ENCODE measurements at regions not wholly inside any gene's neighbourhood (a gene's known extent, or its start where the extent isn't known, plus 50 kb on each side); places are given as distances from the start of the nearest gene placed in this dataset.
A peak's percentile ranks its signal among the peaks of the same experiment; 100 is the strongest.

DNA sequence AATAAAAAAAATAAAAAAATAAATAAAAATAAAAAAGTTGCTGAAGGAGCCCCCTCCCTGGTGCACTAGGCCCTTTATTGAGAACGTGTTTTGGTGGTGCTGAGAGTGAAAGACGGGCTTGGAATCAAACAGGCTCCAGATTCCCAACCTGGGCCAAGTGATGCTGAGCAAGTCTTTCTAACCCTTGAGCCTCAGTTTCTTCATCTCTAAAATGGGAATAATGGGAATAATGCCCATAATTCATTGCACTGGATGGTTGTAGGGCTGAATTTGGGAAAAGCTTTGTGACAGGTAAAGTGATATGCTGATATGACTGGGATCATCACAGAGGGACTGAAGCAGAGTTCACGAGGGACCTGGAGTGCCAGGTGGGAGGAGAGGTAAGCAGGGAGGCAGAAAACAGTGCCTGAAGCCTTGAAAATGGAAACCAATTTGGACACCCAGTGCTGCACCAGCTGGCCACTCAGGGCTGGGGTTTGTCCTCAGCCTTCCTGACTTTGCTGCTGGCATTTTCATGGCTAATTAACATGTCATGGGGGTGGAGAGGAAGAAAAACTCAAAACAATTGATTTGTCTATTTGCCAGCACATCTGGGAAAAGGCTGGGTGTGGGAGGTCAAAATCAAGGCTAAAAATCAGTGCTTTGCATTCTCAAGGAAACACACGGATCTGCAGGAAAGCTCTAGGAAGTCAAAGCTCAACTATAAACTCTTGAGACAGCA is 241.3 kb downstream of the LOXHD1 start:
- TF ChIP-seq ZFP30 (CRISPR knock-in tag; IDR thresholded peaks at IDR 0.05), result no peak
- TF ChIP-seq, protein P1, sequence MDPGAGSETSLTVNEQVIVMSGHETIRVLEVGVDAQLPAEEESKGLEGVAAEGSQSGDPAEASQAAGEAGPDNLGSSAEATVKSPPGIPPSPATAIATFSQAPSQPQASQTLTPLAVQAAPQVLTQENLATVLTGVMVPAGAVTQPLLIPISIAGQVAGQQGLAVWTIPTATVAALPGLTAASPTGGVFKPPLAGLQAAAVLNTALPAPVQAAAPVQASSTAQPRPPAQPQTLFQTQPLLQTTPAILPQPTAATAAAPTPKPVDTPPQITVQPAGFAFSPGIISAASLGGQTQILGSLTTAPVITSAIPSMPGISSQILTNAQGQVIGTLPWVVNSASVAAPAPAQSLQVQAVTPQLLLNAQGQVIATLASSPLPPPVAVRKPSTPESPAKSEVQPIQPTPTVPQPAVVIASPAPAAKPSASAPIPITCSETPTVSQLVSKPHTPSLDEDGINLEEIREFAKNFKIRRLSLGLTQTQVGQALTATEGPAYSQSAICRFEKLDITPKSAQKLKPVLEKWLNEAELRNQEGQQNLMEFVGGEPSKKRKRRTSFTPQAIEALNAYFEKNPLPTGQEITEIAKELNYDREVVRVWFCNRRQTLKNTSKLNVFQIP (CRISPR knock-in tag; IDR thresholded peaks at IDR 0.05; ENCODE audit: borderline replicate concordance, low read depth), result no peak
- TF ChIP-seq, protein P2, sequence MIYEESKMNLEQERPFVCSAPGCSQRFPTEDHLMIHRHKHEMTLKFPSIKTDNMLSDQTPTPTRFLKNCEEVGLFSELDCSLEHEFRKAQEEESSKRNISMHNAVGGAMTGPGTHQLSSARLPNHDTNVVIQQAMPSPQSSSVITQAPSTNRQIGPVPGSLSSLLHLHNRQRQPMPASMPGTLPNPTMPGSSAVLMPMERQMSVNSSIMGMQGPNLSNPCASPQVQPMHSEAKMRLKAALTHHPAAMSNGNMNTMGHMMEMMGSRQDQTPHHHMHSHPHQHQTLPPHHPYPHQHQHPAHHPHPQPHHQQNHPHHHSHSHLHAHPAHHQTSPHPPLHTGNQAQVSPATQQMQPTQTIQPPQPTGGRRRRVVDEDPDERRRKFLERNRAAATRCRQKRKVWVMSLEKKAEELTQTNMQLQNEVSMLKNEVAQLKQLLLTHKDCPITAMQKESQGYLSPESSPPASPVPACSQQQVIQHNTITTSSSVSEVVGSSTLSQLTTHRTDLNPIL (CRISPR knock-in tag; IDR thresholded peaks at IDR 0.05; ENCODE audit: low read depth), result no peak
- TF ChIP-seq ESRRG (CRISPR knock-in tag; IDR thresholded peaks at IDR 0.05), result no peak
- TF ChIP-seq OSR1 (CRISPR knock-in tag; IDR thresholded peaks at IDR 0.05), result no peak
- no peak for TF ChIP-seq RARB (CRISPR knock-in tag; IDR thresholded peaks at IDR 0.05)
- no peak for TF ChIP-seq ARNTL (CRISPR knock-in tag; IDR thresholded peaks at IDR 0.05; ENCODE audit: borderline replicate concordance, low read depth)
- no peak for TF ChIP-seq ZNF565 (CRISPR knock-in tag; conservative IDR thresholded peaks at IDR 0.05; ENCODE audit: low read depth)
- TF ChIP-seq ZNF70 (CRISPR knock-in tag; IDR thresholded peaks at IDR 0.05), result no peak
- TF ChIP-seq, protein P3, sequence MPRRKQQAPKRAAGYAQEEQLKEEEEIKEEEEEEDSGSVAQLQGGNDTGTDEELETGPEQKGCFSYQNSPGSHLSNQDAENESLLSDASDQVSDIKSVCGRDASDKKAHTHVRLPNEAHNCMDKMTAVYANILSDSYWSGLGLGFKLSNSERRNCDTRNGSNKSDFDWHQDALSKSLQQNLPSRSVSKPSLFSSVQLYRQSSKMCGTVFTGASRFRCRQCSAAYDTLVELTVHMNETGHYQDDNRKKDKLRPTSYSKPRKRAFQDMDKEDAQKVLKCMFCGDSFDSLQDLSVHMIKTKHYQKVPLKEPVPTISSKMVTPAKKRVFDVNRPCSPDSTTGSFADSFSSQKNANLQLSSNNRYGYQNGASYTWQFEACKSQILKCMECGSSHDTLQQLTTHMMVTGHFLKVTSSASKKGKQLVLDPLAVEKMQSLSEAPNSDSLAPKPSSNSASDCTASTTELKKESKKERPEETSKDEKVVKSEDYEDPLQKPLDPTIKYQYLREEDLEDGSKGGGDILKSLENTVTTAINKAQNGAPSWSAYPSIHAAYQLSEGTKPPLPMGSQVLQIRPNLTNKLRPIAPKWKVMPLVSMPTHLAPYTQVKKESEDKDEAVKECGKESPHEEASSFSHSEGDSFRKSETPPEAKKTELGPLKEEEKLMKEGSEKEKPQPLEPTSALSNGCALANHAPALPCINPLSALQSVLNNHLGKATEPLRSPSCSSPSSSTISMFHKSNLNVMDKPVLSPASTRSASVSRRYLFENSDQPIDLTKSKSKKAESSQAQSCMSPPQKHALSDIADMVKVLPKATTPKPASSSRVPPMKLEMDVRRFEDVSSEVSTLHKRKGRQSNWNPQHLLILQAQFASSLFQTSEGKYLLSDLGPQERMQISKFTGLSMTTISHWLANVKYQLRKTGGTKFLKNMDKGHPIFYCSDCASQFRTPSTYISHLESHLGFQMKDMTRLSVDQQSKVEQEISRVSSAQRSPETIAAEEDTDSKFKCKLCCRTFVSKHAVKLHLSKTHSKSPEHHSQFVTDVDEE (CRISPR knock-in tag; IDR thresholded peaks at IDR 0.05), result no peak
- no peak for TF ChIP-seq PPARA (CRISPR knock-in tag; IDR thresholded peaks at IDR 0.05; ENCODE audit: borderline replicate concordance)
- no peak for TF ChIP-seq ISL1 (CRISPR knock-in tag; IDR thresholded peaks at IDR 0.05)
- TF ChIP-seq ZC3H10 (CRISPR knock-in tag; IDR thresholded peaks at IDR 0.05), result no peak
- no peak for TF ChIP-seq GLIS3 (CRISPR knock-in tag; IDR thresholded peaks at IDR 0.05)
- TF ChIP-seq SNAI2 (CRISPR knock-in tag; IDR thresholded peaks at IDR 0.05), result no peak
- no peak for TF ChIP-seq TCF4 (CRISPR knock-in tag; IDR thresholded peaks at IDR 0.05; ENCODE audit: borderline replicate concordance)
- TF ChIP-seq ZNF8 (CRISPR knock-in tag; IDR thresholded peaks at IDR 0.05), result no peak
- TF ChIP-seq, protein P4, sequence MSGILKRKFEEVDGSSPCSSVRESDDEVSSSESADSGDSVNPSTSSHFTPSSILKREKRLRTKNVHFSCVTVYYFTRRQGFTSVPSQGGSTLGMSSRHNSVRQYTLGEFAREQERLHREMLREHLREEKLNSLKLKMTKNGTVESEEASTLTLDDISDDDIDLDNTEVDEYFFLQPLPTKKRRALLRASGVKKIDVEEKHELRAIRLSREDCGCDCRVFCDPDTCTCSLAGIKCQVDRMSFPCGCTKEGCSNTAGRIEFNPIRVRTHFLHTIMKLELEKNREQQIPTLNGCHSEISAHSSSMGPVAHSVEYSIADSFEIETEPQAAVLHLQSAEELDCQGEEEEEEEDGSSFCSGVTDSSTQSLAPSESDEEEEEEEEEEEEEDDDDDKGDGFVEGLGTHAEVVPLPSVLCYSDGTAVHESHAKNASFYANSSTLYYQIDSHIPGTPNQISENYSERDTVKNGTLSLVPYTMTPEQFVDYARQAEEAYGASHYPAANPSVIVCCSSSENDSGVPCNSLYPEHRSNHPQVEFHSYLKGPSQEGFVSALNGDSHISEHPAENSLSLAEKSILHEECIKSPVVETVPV (CRISPR knock-in tag; IDR thresholded peaks at IDR 0.05), result no peak
- TF ChIP-seq ZFP3 (CRISPR knock-in tag; IDR thresholded peaks at IDR 0.05), result no peak
- no peak for ATAC-seq

DNA sequence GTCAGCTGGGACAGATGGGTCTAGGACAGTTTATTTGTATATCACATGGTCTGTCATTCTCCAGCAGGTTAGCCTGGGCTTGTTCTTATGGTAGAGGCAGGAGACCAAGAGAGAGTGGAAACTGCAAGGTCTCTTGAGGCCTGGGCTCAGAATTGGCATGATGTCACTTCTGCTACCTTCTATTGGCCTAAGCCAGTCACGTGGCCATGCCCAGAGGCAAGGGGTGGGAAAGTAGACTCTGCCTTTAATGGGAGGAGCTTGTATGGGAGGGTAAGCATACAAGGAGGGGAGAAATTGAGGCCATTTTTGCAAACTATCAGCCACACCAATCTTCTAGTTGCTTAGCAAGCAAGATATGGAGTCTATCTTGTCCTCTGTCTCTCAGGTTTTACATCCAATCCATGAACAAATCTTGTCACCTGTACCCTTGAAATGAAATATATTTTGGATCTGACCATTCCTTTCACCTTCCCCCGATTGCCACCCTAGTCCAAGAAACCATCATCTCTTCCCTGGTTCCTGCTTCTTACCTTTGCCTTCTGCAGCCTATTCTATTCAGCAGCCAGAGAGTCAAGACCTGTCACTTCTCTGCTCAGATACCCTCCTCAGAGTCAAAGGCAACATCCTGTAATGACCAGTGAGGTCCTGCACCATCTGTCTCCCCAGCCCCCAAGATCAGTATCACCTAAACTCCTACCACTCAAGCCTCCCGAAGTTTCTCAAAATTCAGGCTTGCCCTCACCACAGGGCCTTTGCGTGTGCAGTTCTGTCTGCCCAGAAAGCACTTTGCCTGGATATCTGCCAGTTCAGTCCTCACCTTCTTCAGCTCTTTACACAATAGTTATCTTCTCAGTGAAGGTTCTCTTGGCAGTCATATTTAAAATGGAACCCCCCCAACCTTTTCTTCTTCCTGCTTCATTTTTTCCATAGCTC is 240.0 kb downstream of the LOXHD1 start:
- ATAC-seq, result no peak
- no peak for TF ChIP-seq PPARA (CRISPR knock-in tag; IDR thresholded peaks at IDR 0.05; ENCODE audit: borderline replicate concordance)

DNA sequence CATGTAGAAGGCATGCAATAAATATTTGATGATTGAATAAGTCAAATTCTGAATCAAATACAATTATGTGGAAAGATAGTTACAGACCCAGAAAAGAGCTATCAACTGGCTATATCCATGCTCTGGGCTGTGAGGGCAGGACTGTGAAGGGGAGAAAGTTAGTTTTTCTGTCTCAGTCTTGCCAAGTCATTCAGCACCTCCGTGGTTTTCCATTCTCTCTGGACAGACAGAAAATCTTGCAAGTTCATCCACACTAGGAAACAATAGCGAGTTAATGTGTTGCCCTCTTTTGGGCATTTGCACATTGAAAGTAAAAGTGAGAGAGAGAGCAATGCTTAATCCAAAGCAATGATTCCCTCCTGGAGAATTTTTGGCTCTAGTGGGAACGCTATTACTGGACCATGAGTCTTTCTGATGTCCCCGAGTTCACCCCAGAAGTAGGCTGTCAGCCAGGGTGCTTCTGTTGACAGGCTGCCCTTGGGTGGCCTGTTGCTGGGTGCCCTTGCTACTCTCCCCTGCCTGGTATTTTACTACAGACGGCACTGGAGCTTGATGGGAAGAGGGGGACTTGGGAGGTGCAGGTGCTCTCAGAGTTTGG is 238.3 kb downstream of the LOXHD1 start:
- no peak for TF ChIP-seq TCF4 (CRISPR knock-in tag; IDR thresholded peaks at IDR 0.05; ENCODE audit: borderline replicate concordance)
- 0 out of 2 replicates have a peak, but pooled peaks have one; percentile 5 for TF ChIP-seq ISL1 (CRISPR knock-in tag; IDR thresholded peaks at IDR 0.05)
- TF ChIP-seq, protein P2 (CRISPR knock-in tag; IDR thresholded peaks at IDR 0.05; ENCODE audit: low read depth), result no peak
- TF ChIP-seq ZNF8 (CRISPR knock-in tag; IDR thresholded peaks at IDR 0.05), result no peak
- peak; percentile 15; the same call in 2 of the 3 replicates for ATAC-seq

Data from SK-N-SH treated with all-trans-retinoic acid at 6 μM for 48 hours (cell line).